IMR-90 (cell line): ENCODE measurements at regions not wholly inside any gene's neighbourhood (a gene's known extent, or its start where the extent isn't known, plus 50 kb on each side); places are given as distances from the start of the nearest gene placed in this dataset.

Experiments used
- ATAC-seq: fragments of 200-7000 bp; cut with Tn5 transposase; 2 replicates; pipeline ENCODE4 v1.9.1; 2020; ENCODE audit warnings: low read depth, mild to moderate bottlenecking, moderate library complexity
- BruUV-seq: library from RNA; stranded (reverse); fragments of 400-500 nt; replicated peaks from 2 replicates; lab custom pipeline; 2021; lab: Mats Ljungman, UMichigan
- CTCF ChIA-PET: fragments of 300-600 bp; formaldehyde crosslinking; extraction: SDS; loops from one replicate; lab custom pipeline; 2021; ENCODE audit warnings: antibody characterized with exemption; lab: Yijun Ruan, JAX
- POLR2A ChIA-PET: fragments of 300-600 bp; sonication (Branson Sonifier 250); formaldehyde crosslinking; loops from one replicate; lab custom pipeline; 2022; ENCODE audit warnings: antibody characterized with exemption; ENCODE audit not compliant: unreplicated experiment; lab: Charles Lee
- DNase-seq: peaks from one replicate; pipeline ENCODE4 v3.0.0; 2013
- H2AFZ ChIP-seq: replicated peaks from 2 replicates; pipeline ENCODE3; 2013; ENCODE audit warnings: low read length, mild to moderate bottlenecking; ENCODE audit not compliant: poor library complexity
- H2AK5ac ChIP-seq: 2 replicates; pipeline ENCODE4 v1.6.1; 2013; ENCODE audit warnings: low read depth, low read length, inconsistent platforms
- H2AK9ac ChIP-seq: replicated peaks from 2 replicates; pipeline ENCODE3; 2013; ENCODE audit warnings: mild to moderate bottlenecking, low read depth, low read length, moderate library complexity; ENCODE audit not compliant: poor library complexity
- H2BK120ac ChIP-seq: 2 replicates; pipeline ENCODE4 v1.6.1; 2013; ENCODE audit warnings: low read depth, low read length, inconsistent platforms
- H2BK15ac ChIP-seq: 3 replicates; pipeline ENCODE4 v1.6.1; 2013; ENCODE audit warnings: low read depth, low read length, inconsistent platforms
- H2BK20ac ChIP-seq: 2 replicates; pipeline ENCODE4 v1.6.1; 2013; ENCODE audit warnings: low read depth, mild to moderate bottlenecking, inconsistent platforms, low read length, moderate library complexity
- H2BK5ac ChIP-seq: 2 replicates; pipeline ENCODE4 v1.6.1; 2013; ENCODE audit warnings: mild to moderate bottlenecking, low read depth, low read length, inconsistent platforms; ENCODE audit not compliant: poor library complexity, severe bottlenecking
- H3K14ac ChIP-seq: replicated peaks from 2 replicates; pipeline ENCODE4 v1.6.1; 2013; ENCODE audit warnings: low read depth, low read length, inconsistent platforms
- H3K18ac ChIP-seq: 2 replicates; pipeline ENCODE4 v1.6.1; 2013; ENCODE audit warnings: low read depth, low read length, control low read depth
- H3K23ac ChIP-seq: 2 replicates; pipeline ENCODE4 v1.6.1; 2013; ENCODE audit warnings: low read depth, low read length, inconsistent platforms
- H3K27ac ChIP-seq: 2 replicates; pipeline ENCODE4 v1.5.1; 2013; ENCODE audit warnings: mild to moderate bottlenecking, control low read depth, low read length; ENCODE audit not compliant: insufficient read depth
- H3K27me3 ChIP-seq: 2 replicates; pipeline ENCODE4 v1.6.1; 2013; ENCODE audit warnings: low read length; ENCODE audit not compliant: control insufficient read depth, insufficient read depth
- H3K36me3 ChIP-seq: 2 replicates; pipeline ENCODE4 v1.6.1; 2013; ENCODE audit warnings: low read length, mixed read lengths; ENCODE audit not compliant: control insufficient read depth, insufficient read depth
- H3K4ac ChIP-seq: 2 replicates; pipeline ENCODE4 v1.6.1; 2013; ENCODE audit warnings: low read depth, low read length, inconsistent platforms
- H3K4me1 ChIP-seq: 2 replicates; pipeline ENCODE4 v1.6.1; 2013; ENCODE audit warnings: low read length, mixed read lengths; ENCODE audit not compliant: control insufficient read depth, insufficient read depth
- H3K4me2 ChIP-seq: 2 replicates; pipeline ENCODE4 v1.6.1; 2013; ENCODE audit warnings: low read depth, mild to moderate bottlenecking, control low read depth, low read length, moderate library complexity
- H3K4me3 ChIP-seq: 2 replicates; pipeline ENCODE4 v1.5.1; 2013; ENCODE audit warnings: low read depth, mild to moderate bottlenecking, control low read depth, low read length, moderate library complexity; ENCODE audit not compliant: insufficient read depth
- H3K56ac ChIP-seq: 2 replicates; pipeline ENCODE4 v1.6.1; 2013; ENCODE audit warnings: low read length, inconsistent platforms; ENCODE audit not compliant: insufficient read depth; ENCODE audit errors: extremely low read depth
- H3K79me1 ChIP-seq, 2 experiments: 2 replicates each; pipeline ENCODE4 v1.6.1; 2013; ENCODE audit warnings: low read length in 2 of 2, inconsistent platforms in 1 of 2, low read depth in 1 of 2
- H3K9ac ChIP-seq: 2 replicates; pipeline ENCODE4 v1.6.1; 2013; ENCODE audit warnings: low read depth, low read length, control low read depth
- H3K9me1 ChIP-seq: 2 replicates; pipeline ENCODE4 v1.6.1; 2013; ENCODE audit warnings: low read length, inconsistent platforms; ENCODE audit not compliant: insufficient read depth
- H3K9me3 ChIP-seq: 2 replicates; pipeline ENCODE4 v1.6.1; 2013; ENCODE audit warnings: low read length; ENCODE audit not compliant: control insufficient read depth, insufficient read depth
- H4K20me1 ChIP-seq: 2 replicates; pipeline ENCODE4 v1.6.1; 2013; ENCODE audit warnings: low read length, inconsistent platforms; ENCODE audit not compliant: insufficient read depth
- H4K5ac ChIP-seq: 2 replicates; pipeline ENCODE4 v1.6.1; 2013; ENCODE audit warnings: mild to moderate bottlenecking, low read depth, low read length, control low read depth
- H4K8ac ChIP-seq, 2 experiments: 2 replicates each; pipeline ENCODE4 v1.6.1; 2013; ENCODE audit warnings: low read depth in 2 of 2, low read length in 2 of 2, control low read depth in 1 of 2, inconsistent platforms in 1 of 2
- H4K91ac ChIP-seq: 2 replicates; pipeline ENCODE4 v1.6.1; 2013; ENCODE audit warnings: low read depth, low read length, inconsistent platforms; ENCODE audit not compliant: insufficient read depth
- CEBPB ChIP-seq: IDR thresholded peaks from 2 replicates; pipeline ENCODE4 v1.6.1; 2012; ENCODE audit warnings: low read depth, low read length, improper control_type of control experiment
- CHD1 ChIP-seq: IDR thresholded peaks from 2 replicates; pipeline ENCODE4 v1.6.1; 2012; ENCODE audit warnings: low read depth, low read length, improper control_type of control experiment
- CTCF ChIP-seq: conservative IDR thresholded peaks from 2 replicates; pipeline ENCODE4 v1.5.1; 2012; ENCODE audit warnings: mild to moderate bottlenecking, low read depth, low read length, improper control_type of control experiment
- NFE2L2 ChIP-seq: fragments of 150-350 bp; IDR thresholded peaks from 2 replicates; pipeline ENCODE4 v1.6.1; 2016; ENCODE audit warnings: low read depth, mild to moderate bottlenecking, low read length
- USF2 ChIP-seq: fragments of 150-350 bp; IDR thresholded peaks from 2 replicates; pipeline ENCODE4 v1.6.1; 2017; ENCODE audit warnings: mild to moderate bottlenecking, antibody characterized with exemption, low read length, low read depth
- WGBS, 2 experiments: methylation state at CpG; one replicate each; pipeline versions ENCODE4 v1.1.5 to v1.1.7; 2013; ENCODE audit warnings: missing lambda C conversion rate in 2 of 2; ENCODE audit not compliant: insufficient read length in 1 of 2; ENCODE audit errors: extremely low coverage in 2 of 2; 5-methylcytosine and 5-hydroxymethylcytosine counted together
- dilution Hi-C: fragments of 300-500 bp; cut with HindIII; formaldehyde crosslinking; loops from one replicate; pipeline ENCODE4 v1.14.3; 2018; ENCODE audit warnings: low sequenced_read_pairs; ENCODE audit not compliant: unreplicated experiment
- in situ Hi-C: fragments of 300-500 bp; cut with MboI; formaldehyde crosslinking; loops from 3 replicates; pipeline ENCODE4 v1.14.3; 2019; ENCODE audit warnings: low sequenced_read_pairs, inconsistent platforms, mixed read lengths
- intact Hi-C: fragments of 100-400 bp; cut with micrococcal nuclease; formaldehyde crosslinking; loops from 2 replicates; pipeline ENCODE4 v1.10.0; 2022

- H2AK9ac ChIP-seq: no peak overlapping the region
- H3K23ac ChIP-seq: no peak overlapping the region
- DNase-seq (no peak), ATAC-seq (no peak)
- intact Hi-C loops (no loop called here), dilution Hi-C loops (no loop called here), in situ Hi-C loops (no loop called here)
- H3K27ac ChIP-seq: no peak overlapping the region
- no peaks in the 10 kb centered on the region for H3K27me3 ChIP-seq
- no peaks in the 10 kb centered on the region for H3K79me1 ChIP-seq
- H3K9me1 ChIP-seq: no peaks in the 10 kb centered on the region
- H3K4me2 ChIP-seq: no peak overlapping the region
- H3K56ac ChIP-seq: no peak overlapping the region
- H4K5ac ChIP-seq: no peak overlapping the region
- H2BK120ac ChIP-seq: no peak overlapping the region
- H3K18ac ChIP-seq: no peak overlapping the region
- no peak overlapping the region for H3K14ac ChIP-seq
- no peak overlapping the region for H2BK5ac ChIP-seq
- H3K36me3 ChIP-seq: no peaks in the 10 kb centered on the region
- ChIA-PET POLR2A (interaction anchor here (0.6 kb wide), 1 partner anchor 18 kb away, joined by 3 read pairs; no protein-coding TSS in a partner anchor), CTCF (no interaction called here)
- no peak overlapping the region for H3K4me3 ChIP-seq
- no peak overlapping the region for H3K4ac ChIP-seq
- TF ChIP-seq CHD1 (no peak), CTCF (no peak), CEBPB (no peak), USF2 (no peak), NFE2L2 (no peak)
- H2AFZ ChIP-seq: no peak overlapping the region
- BruUV-seq: no TSS peak
- no peak overlapping the region for H3K9ac ChIP-seq
- no peaks in the 10 kb centered on the region for H3K4me1 ChIP-seq
- peaks cover 2% of the 10 kb centered on the region; the same call in 1 of the 2 replicates for H3K9me3 ChIP-seq
- H2BK15ac ChIP-seq: no peak overlapping the region
- H4K20me1 ChIP-seq: no peaks in the 10 kb centered on the region
- no peak overlapping the region for H4K8ac ChIP-seq
- no peak overlapping the region for H2BK20ac ChIP-seq
- no peak overlapping the region for H4K91ac ChIP-seq
- no peak overlapping the region for H2AK5ac ChIP-seq
- WGBS, 2 experiments: no CpG with 5 or more reads among the region's 2 CpGs
These were observed 2085.4 kb upstream of the RAG2 start for GRCh38 chr11:38683484-38683883.
